HEK293T (cell line): ENCODE measurements at regions not wholly inside any gene's neighbourhood (a gene's known extent, or its start where the extent isn't known, plus 50 kb on each side); places are given as distances from the start of the nearest gene placed in this dataset.

Experiments
- ELF4 ChIP-seq: fragments of 450-650 bp; IDR thresholded peaks from 2 replicates; pipeline ENCODE4 v1.6.1; 2017; ENCODE audit warnings: antibody characterized with exemption
- FOXK2 ChIP-seq: fragments of 450-650 bp; IDR thresholded peaks from 2 replicates; pipeline ENCODE4 v1.6.1; 2016; ENCODE audit warnings: mild to moderate bottlenecking
- HDGF ChIP-seq: fragments of 450-650 bp; IDR thresholded peaks from 2 replicates; pipeline ENCODE4 v1.6.1; 2017; ENCODE audit warnings: antibody characterized with exemption, borderline replicate concordance
- L3MBTL2 ChIP-seq: fragments of 450-650 bp; conservative IDR thresholded peaks from 2 replicates; pipeline ENCODE4 v1.6.1; 2016; ENCODE audit warnings: mild to moderate bottlenecking
- SP1 ChIP-seq: fragments of 450-650 bp; IDR thresholded peaks from 2 replicates; pipeline ENCODE4 v1.6.1; 2017
- TARDBP ChIP-seq: fragments of 450-650 bp; IDR thresholded peaks from 2 replicates; pipeline ENCODE4 v1.6.1; 2016
- ZNF384 ChIP-seq: fragments of 450-650 bp; IDR thresholded peaks from 2 replicates; pipeline ENCODE4 v1.6.1; 2016
- TF ChIP-seq, protein P1 (sequence below): fragments of 450-650 bp; IDR thresholded peaks from 2 replicates; pipeline ENCODE4 v1.6.1; 2016

DNA sequence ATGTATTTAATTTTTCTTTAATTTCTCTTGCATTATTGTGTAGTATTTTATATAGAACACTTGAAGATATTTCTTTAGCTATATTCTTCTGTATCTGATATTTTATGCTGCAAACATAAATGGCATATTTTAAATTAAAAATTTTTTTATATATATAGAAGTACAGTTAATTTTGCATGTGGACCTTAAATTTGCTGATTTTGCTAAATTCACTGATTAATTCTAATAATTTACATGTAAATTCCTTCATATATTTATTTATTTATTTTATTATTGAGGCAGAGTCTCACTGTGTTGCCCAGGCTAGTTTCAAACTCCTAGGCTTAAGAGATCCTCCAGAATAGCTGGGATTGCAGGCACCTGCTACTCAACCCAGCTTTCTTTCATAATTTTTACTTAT is 276.9 kb downstream of the PRR16 start:
- TF ChIP-seq ZNF384 (no peak), SP1 (no peak), ELF4 (no peak), HDGF (no peak), TARDBP (no peak), FOXK2 (no peak), L3MBTL2 (no peak)
- TF ChIP-seq, protein P1, sequence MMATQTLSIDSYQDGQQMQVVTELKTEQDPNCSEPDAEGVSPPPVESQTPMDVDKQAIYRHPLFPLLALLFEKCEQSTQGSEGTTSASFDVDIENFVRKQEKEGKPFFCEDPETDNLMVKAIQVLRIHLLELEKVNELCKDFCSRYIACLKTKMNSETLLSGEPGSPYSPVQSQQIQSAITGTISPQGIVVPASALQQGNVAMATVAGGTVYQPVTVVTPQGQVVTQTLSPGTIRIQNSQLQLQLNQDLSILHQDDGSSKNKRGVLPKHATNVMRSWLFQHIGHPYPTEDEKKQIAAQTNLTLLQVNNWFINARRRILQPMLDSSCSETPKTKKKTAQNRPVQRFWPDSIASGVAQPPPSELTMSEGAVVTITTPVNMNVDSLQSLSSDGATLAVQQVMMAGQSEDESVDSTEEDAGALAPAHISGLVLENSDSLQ, result no peak
